ENCODE measurements at regions not wholly inside any gene's neighbourhood (a gene's known extent, or its start where the extent isn't known, plus 50 kb on each side); places are given as distances from the start of the nearest gene placed in this dataset.

GRCh38 chr6:131372535-131372934 lies 200.5 kb upstream of the ARG1 start:
- Histone ChIP-seq H3K36me3 (ENCODE audit: control insufficient read depth, insufficient read depth, low read length) (no peaks in the 10 kb centered on the region), H3K18ac (ENCODE audit: low read depth, low read length) (no peak overlapping the region), H2BK20ac (ENCODE audit: low read depth, low read length) (no peak overlapping the region), H4K20me1 (ENCODE audit: insufficient read depth, low read length) (no peaks in the 10 kb centered on the region), H3K14ac (replicated peaks; ENCODE audit: low read depth, low read length) (no peak overlapping the region), H4K91ac (ENCODE audit: insufficient read depth, low read depth, low read length) (no peak overlapping the region), H3K56ac (ENCODE audit: extremely low read depth, insufficient read depth, low read length) (no peak overlapping the region), H3K4me1 (ENCODE audit: control insufficient read depth, insufficient read depth, low read length) (no peaks in the 10 kb centered on the region), H2AK5ac (ENCODE audit: low read depth, low read length) (no peak overlapping the region), H4K8ac (ENCODE audit: low read depth in 2 of 2, low read length in 2 of 2) (no peak overlapping the region), H3K79me1 (ENCODE audit: low read depth in 1 of 2, low read length in 2 of 2) (no peaks in the 10 kb centered on the region), H2BK15ac (ENCODE audit: low read depth, low read length) (no peak overlapping the region), H2AFZ (replicated peaks; ENCODE audit: low read length, poor library complexity) (no peak overlapping the region), H3K9me3 (ENCODE audit: control insufficient read depth, insufficient read depth, low read length) (no peaks in the 10 kb centered on the region), H3K27me3 (ENCODE audit: control insufficient read depth, insufficient read depth, low read length) (peaks cover 22% of the 10 kb centered on the region), H3K23ac (ENCODE audit: low read depth, low read length) (no peak overlapping the region), H3K9me1 (ENCODE audit: insufficient read depth, low read length) (no peaks in the 10 kb centered on the region), H2AK9ac (replicated peaks; ENCODE audit: low read depth, low read length, poor library complexity) (no peak overlapping the region), H2BK5ac (ENCODE audit: low read depth, low read length, poor library complexity, severe bottlenecking) (no peak overlapping the region), H2BK120ac (ENCODE audit: low read depth, low read length) (no peak overlapping the region), H3K9ac (ENCODE audit: low read depth, low read length) (no peak overlapping the region), H4K5ac (ENCODE audit: low read depth, low read length) (no peak overlapping the region), H3K4me3 (ENCODE audit: insufficient read depth, low read depth, low read length) (no peak overlapping the region), H3K4ac (ENCODE audit: low read depth, low read length) (no peak overlapping the region), H3K4me2 (ENCODE audit: low read depth, low read length) (no peak overlapping the region), H3K27ac (ENCODE audit: insufficient read depth, low read length) (no peak overlapping the region)
- TF ChIP-seq MXI1 (IDR thresholded peaks at IDR 0.05; ENCODE audit: borderline replicate concordance, low read depth, low read length) (no peak), MAFK (IDR thresholded peaks at IDR 0.05; ENCODE audit: low read depth, low read length) (no peak), SMC3 (IDR thresholded peaks at IDR 0.05; ENCODE audit: low read depth, low read length) (no peak), RAD21 (IDR thresholded peaks at IDR 0.05; ENCODE audit: low read length) (no peak), RCOR1 (IDR thresholded peaks at IDR 0.05; ENCODE audit: insufficient replicate concordance, low read length) (no peak)
- intact Hi-C loops (cut with micrococcal nuclease): no loop called here
- POLR2A ChIA-PET (ENCODE audit: unreplicated experiment): no interaction called here
- ATAC-seq (ENCODE audit: low read depth) (no peak), DNase-seq (no peak)
- in situ Hi-C loops (cut with MboI; ENCODE audit: low sequenced_read_pairs): no loop called here
- dilution Hi-C loops (cut with HindIII; ENCODE audit: low sequenced_read_pairs, unreplicated experiment): no loop called here
- CTCF ChIA-PET: interaction anchor here (0.6 kb wide), 1 partner anchor 55 kb away, joined by 3 read pairs; no protein-coding TSS in a partner anchor
- BruUV-seq (replicated peaks): no TSS peak
- 0% methylated on average over 1 of the region's 5 CpGs; no CpG with 5 or more reads in 1 of the 2 experiments for WGBS, 2 experiments (ENCODE audit: extremely low coverage in 2 of 2, insufficient read length in 1 of 2)
